SJSA1 (cell line): ENCODE measurements at regions not wholly inside any gene's neighbourhood (a gene's known extent, or its start where the extent isn't known, plus 50 kb on each side); places are given as distances from the start of the nearest gene placed in this dataset.

Source experiments
- DNase-seq, 2 experiments: peaks; one replicate each; pipeline ENCODE4 v3.0.0-alpha.2; 2015 to 2020; ENCODE audit warnings: low spot score in 2 of 2, low read depth in 1 of 2
- H3K27ac ChIP-seq: fragments of 250-450 bp; sonication (Bioruptor Pico); 2 replicates; pipeline ENCODE4 v1.5.1; 2020; ENCODE audit warnings: mild to moderate bottlenecking, moderate library complexity
- H3K27me3 ChIP-seq: fragments of 250-450 bp; sonication (Bioruptor Pico); replicated peaks from 2 replicates; pipeline ENCODE4 v1.5.1; 2020; ENCODE audit warnings: mild to moderate bottlenecking, moderate library complexity
- H3K36me3 ChIP-seq: fragments of 250-450 bp; sonication (Bioruptor Pico); 2 replicates; pipeline ENCODE4 v1.5.1; 2020; ENCODE audit warnings: mild to moderate bottlenecking
- H3K4me1 ChIP-seq: fragments of 250-450 bp; sonication (Bioruptor Pico); replicated peaks from 2 replicates; pipeline ENCODE4 v1.6.1; 2021; ENCODE audit warnings: mild to moderate bottlenecking
- H3K4me3 ChIP-seq: fragments of 250-450 bp; sonication (Bioruptor Pico); 2 replicates; pipeline ENCODE4 v1.5.1; 2020; ENCODE audit warnings: mild to moderate bottlenecking
- H3K9me3 ChIP-seq: fragments of 250-450 bp; sonication (Bioruptor Pico); replicated peaks from 2 replicates; pipeline ENCODE4 v1.5.1; 2020; ENCODE audit warnings: mild to moderate bottlenecking

DNA sequence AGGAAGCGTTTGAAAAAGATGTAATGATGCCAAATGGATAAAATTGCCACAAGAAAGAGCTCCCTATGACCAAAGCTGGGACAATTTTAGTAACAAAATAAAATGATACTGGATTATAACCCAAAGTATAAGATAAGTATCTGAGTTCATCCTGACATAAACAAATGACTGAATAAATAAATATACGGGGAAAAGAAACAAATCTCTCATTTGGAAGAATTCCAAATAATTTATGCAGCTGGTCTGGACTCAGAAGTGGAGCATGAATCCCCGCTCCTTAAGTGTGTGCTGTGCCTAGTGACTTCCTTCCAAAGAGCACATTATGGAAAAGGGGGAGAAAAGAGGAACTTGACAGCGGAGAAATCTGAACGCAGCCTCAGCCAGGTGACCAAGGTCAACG lies 186.2 kb downstream of the RAMP3 start:
- H3K4me3 ChIP-seq = no peak overlapping the region
- no peak for DNase-seq
- no peak overlapping the region for H3K27ac ChIP-seq
- peaks cover 3% of the 10 kb centered on the region; the same call in 1 of the 2 replicates for H3K27me3 ChIP-seq
- H3K9me3 ChIP-seq = no peaks in the 10 kb centered on the region
- no peaks in the 10 kb centered on the region for H3K36me3 ChIP-seq
- peaks cover 4% of the 10 kb centered on the region; the same call in 1 of the 2 replicates for H3K4me1 ChIP-seq

DNA sequence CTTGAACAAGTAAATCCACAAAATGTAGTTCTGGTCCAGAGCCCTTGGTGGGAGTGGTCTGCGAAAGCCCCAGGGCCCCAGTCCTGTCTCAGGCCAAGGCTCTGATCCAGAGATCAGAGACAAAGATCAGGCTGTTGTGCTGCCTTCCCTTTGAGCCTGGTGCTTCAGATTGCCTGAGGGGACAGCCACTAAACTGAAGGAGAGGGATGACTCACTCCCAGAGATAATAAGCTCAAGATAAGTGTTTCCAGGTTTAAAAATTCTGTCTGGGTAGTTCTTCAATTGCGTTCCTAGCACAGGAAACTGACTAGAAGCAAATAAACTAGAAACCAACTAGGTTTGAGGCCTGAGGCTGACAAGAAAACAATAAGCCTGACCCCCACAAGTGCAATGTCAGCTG lies 190.2 kb downstream of the RAMP3 start:
- Histone ChIP-seq H3K27me3 (peaks cover 3% of the 10 kb centered on the region; the same call in 1 of the 2 replicates), H3K4me3 (no peak overlapping the region), H3K4me1 (peaks cover 4% of the 10 kb centered on the region; the same call in 1 of the 2 replicates), H3K9me3 (no peaks in the 10 kb centered on the region), H3K36me3 (no peaks in the 10 kb centered on the region), H3K27ac (no peak overlapping the region)
- peak; percentile 66 to 68 for DNase-seq

GRCh38 chr7:45349090-45349489 lies 191.5 kb downstream of the RAMP3 start:
- no peak overlapping the region for H3K27ac ChIP-seq
- no peak overlapping the region for H3K4me3 ChIP-seq

DNA sequence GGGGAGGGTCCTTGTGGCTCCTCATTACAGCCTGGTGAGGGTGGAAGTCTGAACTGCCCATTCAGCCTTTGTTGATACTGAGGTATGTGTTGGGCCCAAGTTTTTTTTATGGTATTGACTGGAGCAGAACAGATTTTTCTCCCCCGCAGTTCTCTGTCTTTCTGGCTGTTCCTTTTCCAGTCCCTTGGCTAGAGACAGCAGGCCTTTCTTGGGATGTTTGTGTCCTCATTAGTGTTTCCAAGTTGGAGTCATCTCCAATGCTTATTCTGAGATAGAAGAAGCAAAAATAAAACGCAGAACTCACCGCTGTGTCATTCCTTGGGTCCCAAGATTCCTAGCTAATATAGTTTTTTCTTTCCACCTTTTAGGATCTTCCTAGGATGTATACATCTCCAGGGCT lies 193.3 kb downstream of the RAMP3 start:
- H3K4me1 ChIP-seq = peaks cover 4% of the 10 kb centered on the region; the same call in 1 of the 2 replicates
- H3K36me3 ChIP-seq = no peaks in the 10 kb centered on the region
- no peak overlapping the region for H3K27ac ChIP-seq
- no peak for DNase-seq
- no peaks in the 10 kb centered on the region for H3K27me3 ChIP-seq
- no peaks in the 10 kb centered on the region for H3K9me3 ChIP-seq
- H3K4me3 ChIP-seq = no peak overlapping the region

More at GRCh38 chr7:45349090-45349489, 191.5 kb downstream of the RAMP3 start:
- no peaks in the 10 kb centered on the region for H3K9me3 ChIP-seq
- no peaks in the 10 kb centered on the region for H3K36me3 ChIP-seq
- DNase-seq = no peak
- peaks cover under 1% of the 10 kb centered on the region; the same call in 1 of the 2 replicates for H3K27me3 ChIP-seq
- peaks cover 4% of the 10 kb centered on the region; the same call in 1 of the 2 replicates for H3K4me1 ChIP-seq

GRCh38 chr7:45358287-45358686 lies 200.7 kb downstream of the RAMP3 start:
- no peak for DNase-seq
- H3K27ac ChIP-seq = no peak overlapping the region
- no peaks in the 10 kb centered on the region for H3K9me3 ChIP-seq
- no peak overlapping the region for H3K4me3 ChIP-seq
- no peaks in the 10 kb centered on the region for H3K27me3 ChIP-seq
- no peaks in the 10 kb centered on the region for H3K4me1 ChIP-seq
- no peaks in the 10 kb centered on the region for H3K36me3 ChIP-seq

DNA sequence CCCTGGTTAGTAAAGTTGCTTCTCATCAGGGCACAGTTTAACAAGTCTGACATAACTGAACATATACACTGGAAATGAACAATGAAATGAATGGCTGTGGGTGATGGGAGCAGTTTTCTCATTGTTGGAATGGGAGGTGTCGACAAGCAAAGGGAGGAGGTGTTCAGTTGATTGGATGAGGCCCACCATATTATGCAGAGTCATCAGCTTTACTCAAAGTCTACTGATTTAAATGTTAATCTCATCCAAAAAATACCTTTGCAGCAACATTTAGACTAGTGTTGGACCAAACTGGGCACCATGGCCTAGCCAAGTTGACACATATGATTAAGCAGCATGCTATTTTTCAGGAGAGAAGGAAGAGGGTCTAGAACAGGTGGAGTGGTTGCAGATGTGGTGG lies 201.7 kb downstream of the RAMP3 start:
- Histone ChIP-seq H3K9me3 (no peaks in the 10 kb centered on the region), H3K36me3 (no peaks in the 10 kb centered on the region), H3K4me1 (no peaks in the 10 kb centered on the region), H3K27ac (no peak overlapping the region), H3K27me3 (no peaks in the 10 kb centered on the region), H3K4me3 (no peak overlapping the region)
- no peak for DNase-seq

DNA sequence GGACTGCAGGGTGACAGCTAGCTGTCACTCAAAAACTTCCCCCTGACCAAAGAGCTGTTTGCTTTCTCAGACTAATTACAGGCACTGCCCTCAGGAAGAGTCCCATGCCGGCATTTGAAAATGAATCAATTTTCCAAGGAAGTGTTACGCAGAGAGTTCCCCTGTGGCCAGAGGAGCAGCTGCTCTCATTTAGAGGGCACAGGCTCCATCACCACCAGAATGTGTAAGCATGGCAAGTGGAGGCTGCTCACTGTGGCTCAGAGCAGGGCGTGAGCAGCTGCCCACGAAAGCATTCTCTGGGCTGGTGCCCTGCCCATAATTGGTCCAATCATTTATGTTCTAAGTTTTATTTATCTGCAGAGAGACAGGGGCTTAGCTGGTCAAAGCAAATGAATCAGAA lies 202.2 kb downstream of the RAMP3 start:
- H3K4me1 ChIP-seq = no peaks in the 10 kb centered on the region
- H3K4me3 ChIP-seq = no peak overlapping the region

GRCh38 chr7:45363669-45364068 lies 206.1 kb downstream of the RAMP3 start:
- no peak overlapping the region for H3K4me3 ChIP-seq
- H3K9me3 ChIP-seq = no peaks in the 10 kb centered on the region
- no peaks in the 10 kb centered on the region for H3K36me3 ChIP-seq
- H3K4me1 ChIP-seq = no peaks in the 10 kb centered on the region
- H3K27ac ChIP-seq = no peak overlapping the region
- no peaks in the 10 kb centered on the region for H3K27me3 ChIP-seq
- no peak for DNase-seq

More for the DNA sequence above, 202.2 kb downstream of the RAMP3 start:
- DNase-seq = no peak
- Histone ChIP-seq H3K9me3 (no peaks in the 10 kb centered on the region), H3K27me3 (no peaks in the 10 kb centered on the region), H3K27ac (no peak overlapping the region), H3K36me3 (no peaks in the 10 kb centered on the region)

- H3K27me3 ChIP-seq = no peaks in the 10 kb centered on the region
- no peak overlapping the region for H3K27ac ChIP-seq
- H3K9me3 ChIP-seq = no peaks in the 10 kb centered on the region
- H3K36me3 ChIP-seq = no peaks in the 10 kb centered on the region
- DNase-seq = no peak
- no peak overlapping the region for H3K4me3 ChIP-seq
- no peaks in the 10 kb centered on the region for H3K4me1 ChIP-seq
Observed at GRCh38 chr7:45365341-45365740, 207.8 kb downstream of the RAMP3 start.

DNA sequence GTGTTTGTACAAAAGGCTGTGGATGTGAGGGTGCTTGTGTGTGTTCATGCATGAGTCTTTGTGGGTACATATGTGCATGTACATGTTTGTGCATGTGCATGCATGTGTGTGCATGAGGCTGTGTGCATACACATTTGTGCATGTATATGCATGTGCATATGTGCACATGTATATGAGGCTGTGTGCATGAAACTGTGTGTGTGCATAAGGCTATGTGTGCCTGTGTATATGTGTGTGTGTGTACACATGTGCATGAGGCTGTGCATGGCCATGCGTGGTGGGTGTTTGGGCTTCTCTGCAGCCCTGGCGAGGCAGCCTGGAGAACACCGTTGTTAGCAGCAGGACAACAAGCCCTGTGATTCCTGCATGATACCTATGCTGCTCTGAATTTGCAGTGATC lies 207.7 kb upstream of the ADCY1 start:
- no peak overlapping the region for H3K27ac ChIP-seq
- H3K4me1 ChIP-seq = no peaks in the 10 kb centered on the region
- no peaks in the 10 kb centered on the region for H3K9me3 ChIP-seq
- no peaks in the 10 kb centered on the region for H3K36me3 ChIP-seq
- no peak overlapping the region for H3K4me3 ChIP-seq
- H3K27me3 ChIP-seq = no peaks in the 10 kb centered on the region
- no peak for DNase-seq

GRCh38 chr7:45367026-45367425 lies 207.1 kb upstream of the ADCY1 start:
- Histone ChIP-seq H3K4me1 (no peaks in the 10 kb centered on the region), H3K27ac (no peak overlapping the region), H3K36me3 (no peaks in the 10 kb centered on the region), H3K4me3 (no peak overlapping the region), H3K27me3 (no peaks in the 10 kb centered on the region), H3K9me3 (no peaks in the 10 kb centered on the region)
- no peak for DNase-seq

- H3K4me1 ChIP-seq = no peaks in the 10 kb centered on the region
- H3K4me3 ChIP-seq = no peak overlapping the region
- H3K36me3 ChIP-seq = no peaks in the 10 kb centered on the region
- H3K9me3 ChIP-seq = no peaks in the 10 kb centered on the region
- H3K27ac ChIP-seq = no peak overlapping the region
- no peak for DNase-seq
- H3K27me3 ChIP-seq = no peaks in the 10 kb centered on the region
Observed at GRCh38 chr7:45368129-45368807, 205.9 kb upstream of the ADCY1 start.

- Histone ChIP-seq H3K27me3 (no peaks in the 10 kb centered on the region), H3K4me3 (no peak overlapping the region), H3K36me3 (no peaks in the 10 kb centered on the region), H3K4me1 (no peaks in the 10 kb centered on the region), H3K27ac (no peak overlapping the region), H3K9me3 (no peaks in the 10 kb centered on the region)
- DNase-seq = no peak
Observed at GRCh38 chr7:45384499-45384898, 189.7 kb upstream of the ADCY1 start.

DNA sequence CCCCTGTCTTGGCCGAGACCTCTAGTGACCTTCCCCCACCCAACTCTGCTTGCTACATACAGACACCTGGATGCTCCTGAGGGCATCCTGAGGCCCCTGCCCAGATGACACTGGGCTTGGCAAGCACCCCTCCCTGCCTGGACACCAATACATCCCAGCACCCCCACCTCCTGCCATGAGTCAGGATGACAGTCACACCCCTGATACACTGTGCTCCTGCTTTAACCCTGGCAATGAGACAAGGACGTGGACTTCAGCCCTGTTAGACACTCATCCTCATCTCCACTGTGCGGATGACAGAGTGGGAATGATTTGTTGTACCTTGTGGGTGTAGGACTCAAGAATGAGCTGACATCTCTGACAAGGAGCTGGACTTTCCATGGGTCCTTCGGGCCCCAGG lies 186.3 kb upstream of the ADCY1 start:
- no peaks in the 10 kb centered on the region for H3K4me1 ChIP-seq
- no peaks in the 10 kb centered on the region for H3K36me3 ChIP-seq
- no peaks in the 10 kb centered on the region for H3K9me3 ChIP-seq
- no peak overlapping the region for H3K27ac ChIP-seq
- DNase-seq = no peak
- no peaks in the 10 kb centered on the region for H3K27me3 ChIP-seq
- H3K4me3 ChIP-seq = no peak overlapping the region
